AG04449 (cell line): ENCODE measurements at regions not wholly inside any gene's neighbourhood (a gene's known extent, or its start where the extent isn't known, plus 50 kb on each side); places are given as distances from the start of the nearest gene placed in this dataset.

Source experiments
- CTCF ChIA-PET: fragments of 350-600 bp; formaldehyde crosslinking; extraction: SDS; loops from one replicate; lab custom pipeline; 2021; ENCODE audit warnings: antibody characterized with exemption; lab: Yijun Ruan, JAX
- POLR2A ChIA-PET: fragments of 400-600, 350-600 bp; formaldehyde crosslinking; extraction: SDS; loops from one replicate; lab custom pipeline; 2020; ENCODE audit warnings: antibody characterized with exemption, inconsistent platforms; lab: Yijun Ruan, JAX
- DNase-seq: peaks from one replicate; pipeline ENCODE4 v3.0.0-alpha.2; 2010; ENCODE audit warnings: low read depth, low spot score
- H3K4me3 ChIP-seq: 2 replicates; pipeline ENCODE4 v1.5.1; 2011; ENCODE audit warnings: low read depth, mild to moderate bottlenecking, control low read depth, low read length
- TF ChIP-seq, protein P1 (sequence below): IDR thresholded peaks from one replicate; pipeline ENCODE4 v1.5.1; 2011; ENCODE audit warnings: mild to moderate bottlenecking, moderate library complexity, low read length, control low read depth, inconsistent platforms; ENCODE audit not compliant: insufficient read depth; ENCODE audit errors: missing control alignments

DNA sequence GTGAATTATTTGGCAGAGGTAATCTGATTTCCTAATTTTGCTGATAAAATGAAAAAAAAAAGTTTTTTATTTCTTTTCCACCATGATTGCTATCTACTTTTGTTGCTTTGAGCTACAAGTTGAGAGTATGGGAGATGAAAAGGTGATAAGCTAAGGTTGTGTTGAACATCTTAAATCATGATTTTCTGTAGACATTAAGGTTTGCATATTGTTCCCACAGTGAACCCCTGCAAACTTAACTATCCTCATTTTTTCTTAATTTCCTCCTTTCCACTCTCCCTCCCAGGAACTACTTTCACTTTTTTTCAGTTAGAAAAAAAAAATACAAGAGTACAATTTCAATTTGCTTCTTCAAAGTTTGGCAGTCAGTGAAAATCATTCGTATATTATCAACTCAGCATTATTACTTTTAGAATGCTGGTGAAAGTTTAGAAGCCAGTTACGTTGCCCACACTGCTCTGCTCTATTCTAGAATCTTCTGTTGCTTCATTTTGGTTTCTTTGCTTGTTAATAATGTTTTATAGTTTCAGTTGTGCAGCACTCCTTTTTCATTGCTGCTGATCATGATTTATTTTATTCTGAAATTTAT is 673.8 kb upstream of the CITED2 start:
- TF ChIP-seq, protein P1, sequence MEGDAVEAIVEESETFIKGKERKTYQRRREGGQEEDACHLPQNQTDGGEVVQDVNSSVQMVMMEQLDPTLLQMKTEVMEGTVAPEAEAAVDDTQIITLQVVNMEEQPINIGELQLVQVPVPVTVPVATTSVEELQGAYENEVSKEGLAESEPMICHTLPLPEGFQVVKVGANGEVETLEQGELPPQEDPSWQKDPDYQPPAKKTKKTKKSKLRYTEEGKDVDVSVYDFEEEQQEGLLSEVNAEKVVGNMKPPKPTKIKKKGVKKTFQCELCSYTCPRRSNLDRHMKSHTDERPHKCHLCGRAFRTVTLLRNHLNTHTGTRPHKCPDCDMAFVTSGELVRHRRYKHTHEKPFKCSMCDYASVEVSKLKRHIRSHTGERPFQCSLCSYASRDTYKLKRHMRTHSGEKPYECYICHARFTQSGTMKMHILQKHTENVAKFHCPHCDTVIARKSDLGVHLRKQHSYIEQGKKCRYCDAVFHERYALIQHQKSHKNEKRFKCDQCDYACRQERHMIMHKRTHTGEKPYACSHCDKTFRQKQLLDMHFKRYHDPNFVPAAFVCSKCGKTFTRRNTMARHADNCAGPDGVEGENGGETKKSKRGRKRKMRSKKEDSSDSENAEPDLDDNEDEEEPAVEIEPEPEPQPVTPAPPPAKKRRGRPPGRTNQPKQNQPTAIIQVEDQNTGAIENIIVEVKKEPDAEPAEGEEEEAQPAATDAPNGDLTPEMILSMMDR = no peak
- no peak for DNase-seq
- no peak overlapping the region for H3K4me3 ChIP-seq
- ChIA-PET CTCF (interaction anchor here (1.4 kb wide), 1 partner anchor 9 kb away, joined by 3 read pairs; no protein-coding TSS in a partner anchor), POLR2A (no interaction called here)

DNA sequence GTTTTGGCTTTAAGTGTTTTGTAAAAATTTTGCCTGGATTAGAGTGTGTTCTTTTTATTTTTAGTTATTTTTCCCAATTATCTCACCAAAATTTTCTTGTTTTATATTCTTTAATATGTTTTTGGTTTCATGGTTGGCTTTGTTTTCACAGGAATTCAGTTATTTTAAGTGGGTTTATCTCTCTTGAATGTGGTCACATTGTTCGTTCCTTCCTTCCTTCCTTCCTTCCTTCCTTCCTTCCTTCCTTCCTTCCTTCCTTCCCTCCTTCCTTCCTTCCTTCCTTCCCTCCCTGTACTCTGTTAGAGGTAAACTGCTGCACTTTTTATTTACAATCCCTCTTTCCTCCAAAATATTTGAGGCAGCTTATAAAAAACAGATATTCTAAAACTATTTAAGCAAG is 672.9 kb upstream of the CITED2 start:
- H3K4me3 ChIP-seq = no peak overlapping the region
- no peak for DNase-seq
- ChIA-PET POLR2A (no interaction called here), CTCF (no interaction called here)
- TF ChIP-seq, protein P1 = no peak

DNA sequence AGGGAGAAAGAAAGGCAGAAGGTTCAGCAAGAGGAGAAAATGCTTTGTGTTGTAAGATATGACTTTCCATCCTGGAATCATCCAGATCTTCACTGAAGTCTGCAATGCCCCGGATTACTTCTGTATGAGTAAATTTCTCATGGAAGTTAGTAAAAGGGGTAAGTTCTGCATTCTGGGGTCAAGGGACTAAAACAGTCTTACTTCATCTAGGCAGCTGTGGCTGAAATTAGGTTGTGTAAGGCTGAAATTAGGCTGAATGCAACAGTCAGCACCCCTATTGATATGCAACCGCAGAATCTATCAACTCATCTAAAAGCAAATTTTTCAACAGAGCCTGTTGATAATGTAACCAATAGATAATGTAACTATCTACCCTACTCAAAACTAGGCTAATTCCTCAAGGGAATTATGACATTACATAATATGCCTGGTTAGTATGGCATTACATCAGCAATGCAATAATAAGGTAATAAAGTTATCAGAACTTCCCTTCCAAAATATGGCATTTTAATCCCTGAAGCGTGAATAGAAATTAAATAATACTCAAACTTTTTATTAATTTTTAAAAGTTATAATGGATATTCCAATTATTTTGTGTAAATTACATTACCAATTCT is 671.7 kb upstream of the CITED2 start:
- H3K4me3 ChIP-seq = no peak overlapping the region
- ChIA-PET POLR2A (no interaction called here), CTCF (no interaction called here)
- DNase-seq = no peak
- TF ChIP-seq, protein P1 = no peak

DNA sequence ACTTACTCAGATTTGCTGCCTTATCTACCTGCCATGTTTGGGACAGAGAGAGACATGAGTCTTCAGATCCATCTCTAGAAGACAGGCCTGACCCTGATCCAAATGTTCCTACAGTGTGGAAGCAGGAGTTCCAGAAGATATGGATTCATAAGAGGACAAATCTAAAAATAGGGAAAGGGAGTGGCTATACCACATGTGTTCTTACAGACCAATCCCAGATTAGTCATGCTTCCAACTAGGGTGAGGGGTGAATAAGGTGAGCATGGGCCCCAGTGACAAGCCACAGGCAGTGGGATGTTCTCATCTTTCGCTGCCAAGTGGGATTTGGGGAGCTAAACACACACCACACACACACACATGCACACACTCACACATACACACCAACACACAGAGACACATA is 670.7 kb upstream of the CITED2 start:
- TF ChIP-seq, protein P1 = no peak
- ChIA-PET POLR2A (interaction anchor here (0.6 to 3.5 kb wide), 2 partner anchors 62 to 671 kb away, joined by 3 to 16 read pairs; partner anchors contain the start of gene CITED2), CTCF (no interaction called here)
- no peak for DNase-seq
- H3K4me3 ChIP-seq = no peak overlapping the region

DNA sequence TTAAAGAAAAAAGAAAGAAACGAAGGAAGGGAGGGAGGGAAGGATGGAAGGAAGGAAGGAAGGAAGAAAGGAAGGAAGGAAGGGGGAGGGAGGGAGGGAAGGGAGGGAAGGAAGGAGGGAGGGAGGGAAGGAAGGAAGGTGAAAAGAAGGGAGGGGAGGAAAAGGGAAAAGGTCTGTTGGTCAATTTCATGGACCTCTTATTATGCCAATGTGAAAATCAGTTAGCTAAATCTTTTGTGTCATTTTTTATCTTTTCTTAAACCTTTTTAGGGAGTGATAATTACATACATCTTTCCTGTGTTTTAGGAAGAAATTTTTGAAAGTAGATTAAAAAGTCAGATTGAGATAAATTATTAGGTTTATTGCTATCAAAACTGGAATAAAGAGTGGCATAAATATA is 670.2 kb upstream of the CITED2 start:
- DNase-seq = no peak
- POLR2A ChIA-PET = interaction anchor here (0.6 to 3.5 kb wide), 2 partner anchors 62 to 671 kb away, joined by 3 to 16 read pairs; partner anchors contain the start of gene CITED2
- CTCF ChIA-PET = interaction anchor here (0.6 to 1.2 kb wide), 2 partner anchors 9 to 675 kb away, joined by 3 read pairs; no protein-coding TSS in a partner anchor
- no peak overlapping the region for H3K4me3 ChIP-seq
- TF ChIP-seq, protein P1 = no peak

DNA sequence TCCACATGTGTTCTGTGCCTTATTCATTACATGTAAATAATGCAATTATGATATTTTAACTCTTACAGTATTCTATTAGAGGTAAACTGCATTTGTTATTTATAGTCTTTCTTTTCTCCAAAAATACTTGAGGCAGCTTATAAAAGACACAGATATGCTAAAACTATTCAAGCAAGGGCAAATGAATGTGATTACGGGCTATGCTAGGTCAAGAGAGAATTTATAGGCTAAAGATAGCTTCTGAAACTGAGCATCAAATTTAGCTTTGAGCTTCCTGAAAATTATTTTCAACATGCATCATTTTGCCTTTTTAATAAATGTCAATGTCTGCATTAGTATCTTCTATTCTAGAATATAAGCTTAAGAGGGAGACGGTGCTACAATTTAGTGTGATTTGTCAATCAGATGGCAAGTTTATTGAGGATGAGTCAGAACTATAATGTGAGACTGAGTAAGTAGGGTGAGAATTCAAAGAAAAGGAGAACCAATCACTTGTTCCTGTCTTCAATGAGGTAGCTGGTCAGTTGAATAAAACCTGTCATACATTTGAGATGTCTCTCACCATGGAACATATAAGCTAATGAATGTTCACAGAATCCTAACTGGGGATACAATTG is 669.4 kb upstream of the CITED2 start:
- ChIA-PET CTCF (interaction anchor here (0.6 to 1.2 kb wide), 2 partner anchors 9 to 674 kb away, joined by 3 read pairs; no protein-coding TSS in a partner anchor), POLR2A (interaction anchor here (3.5 kb wide), 1 partner anchor 670 kb away, joined by 16 read pairs; the partner anchor contains the start of gene CITED2)
- no peak overlapping the region for H3K4me3 ChIP-seq
- DNase-seq = no peak
- TF ChIP-seq, protein P1 = no peak
